GM06990 (cell line): ENCODE measurements at regions not wholly inside any gene's neighbourhood (a gene's known extent, or its start where the extent isn't known, plus 50 kb on each side); places are given as distances from the start of the nearest gene placed in this dataset.

ENCODE experiments used
- DNase-seq: peaks from one replicate; pipeline ENCODE4 v3.0.0-alpha.2; 2011; ENCODE audit not compliant: insufficient read length; ENCODE audit errors: extremely low read depth
- H3K27me3 ChIP-seq: replicated peaks from 2 replicates; pipeline ENCODE4 v1.6.0; 2011; ENCODE audit warnings: low read length; ENCODE audit not compliant: control insufficient read depth, insufficient read depth
- H3K36me3 ChIP-seq: 2 replicates; pipeline ENCODE4 v1.5.1; 2011; ENCODE audit warnings: low read length; ENCODE audit not compliant: control insufficient read depth, insufficient read depth
- H3K4me3 ChIP-seq: replicated peaks from 2 replicates; pipeline ENCODE4 v1.5.1; 2011; ENCODE audit warnings: low read depth, mild to moderate bottlenecking, control low read depth, low read length
- CTCF ChIP-seq: IDR thresholded peaks from 2 replicates; pipeline ENCODE4 v1.5.1; 2011; ENCODE audit warnings: low read length, control low read depth, mild to moderate bottlenecking, inconsistent platforms; ENCODE audit not compliant: insufficient read depth, poor library complexity, severe bottlenecking

GRCh38 chrX:45745479-45745878, 544.8 kb upstream of the DIPK2B start:
- no peak for DNase-seq
- Histone ChIP-seq H3K36me3 (no peaks in the 10 kb centered on the region), H3K4me3 (no peak overlapping the region), H3K27me3 (no peaks in the 10 kb centered on the region)
- no peak for TF ChIP-seq CTCF

- no peaks in the 10 kb centered on the region for H3K36me3 ChIP-seq
- no peak for TF ChIP-seq CTCF
- no peak for DNase-seq
- no peak overlapping the region for H3K4me3 ChIP-seq
- H3K27me3 ChIP-seq = no peaks in the 10 kb centered on the region
Observed at GRCh38 chrX:45743906-45744625, 543.4 kb upstream of the DIPK2B start.

DNA sequence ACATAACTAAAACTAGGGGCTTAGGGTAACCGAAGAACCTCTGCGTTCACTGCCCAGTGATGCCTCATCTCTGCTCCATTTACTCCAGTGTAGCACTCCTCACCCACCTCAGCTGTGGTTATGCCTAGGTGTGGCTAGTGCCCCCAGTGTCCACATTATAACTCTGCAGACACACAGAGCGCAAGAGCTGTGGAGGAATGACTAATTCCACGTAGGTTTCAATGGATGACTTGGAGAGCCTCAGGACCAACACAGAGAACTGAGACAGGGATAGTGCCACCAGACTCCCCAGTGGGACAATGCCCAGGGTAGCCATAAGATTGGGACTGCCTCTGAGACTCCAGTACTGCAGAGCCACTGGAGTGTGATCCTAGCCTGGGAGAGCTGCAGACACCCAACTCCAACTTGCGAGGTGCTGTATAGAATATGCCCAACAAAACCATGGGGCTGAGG, 542.4 kb upstream of the DIPK2B start:
- Histone ChIP-seq H3K27me3 (no peaks in the 10 kb centered on the region), H3K36me3 (no peaks in the 10 kb centered on the region), H3K4me3 (no peak overlapping the region)
- no peak for DNase-seq
- TF ChIP-seq CTCF = peak; percentile 18

- Histone ChIP-seq H3K36me3 (no peaks in the 10 kb centered on the region), H3K27me3 (no peaks in the 10 kb centered on the region), H3K4me3 (no peak overlapping the region)
- no peak for TF ChIP-seq CTCF
- no peak for DNase-seq
Observed at GRCh38 chrX:45740291-45740690, 539.6 kb upstream of the DIPK2B start.

DNA sequence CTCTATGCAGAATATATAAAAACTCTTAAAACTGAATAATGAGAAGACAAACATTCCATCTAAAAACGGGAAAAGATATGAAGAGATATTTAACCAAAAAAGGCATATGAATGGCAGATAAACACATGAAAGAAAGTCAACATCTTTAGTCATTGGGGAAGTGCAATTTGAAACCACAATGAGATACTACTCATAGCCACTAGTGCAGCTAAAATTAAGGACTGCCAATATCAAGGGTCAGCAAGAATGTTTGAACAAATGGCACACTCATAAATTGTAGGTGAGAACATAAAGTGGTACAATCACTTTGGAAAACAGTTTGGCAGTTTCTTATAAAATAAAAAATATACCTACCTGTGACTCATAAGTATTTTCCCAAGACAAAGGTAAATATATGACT, 534.9 kb upstream of the DIPK2B start:
- no peak for DNase-seq
- Histone ChIP-seq H3K27me3 (no peaks in the 10 kb centered on the region), H3K4me3 (no peak overlapping the region), H3K36me3 (no peaks in the 10 kb centered on the region)
- no peak for TF ChIP-seq CTCF

DNA sequence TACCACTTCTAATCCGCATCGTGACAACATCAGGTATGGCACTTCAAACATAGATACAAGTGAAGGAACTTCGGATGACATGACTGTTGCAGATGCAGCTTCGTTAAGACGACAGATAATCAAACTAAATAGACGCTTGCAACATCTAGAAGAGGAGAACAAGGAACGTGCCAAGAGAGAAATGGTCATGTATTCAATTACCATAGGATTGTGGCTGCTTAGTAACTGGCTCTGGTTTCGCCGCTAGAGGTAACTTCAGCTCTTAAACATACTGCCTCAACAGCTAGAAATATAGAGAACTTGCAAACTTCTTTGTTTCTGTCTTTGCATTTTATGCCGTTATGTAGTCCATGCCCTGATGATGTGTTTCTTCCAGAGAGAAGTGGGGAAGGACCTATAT, 530.8 kb upstream of the DIPK2B start:
- no peak overlapping the region for H3K4me3 ChIP-seq
- DNase-seq = no peak
- no peaks in the 10 kb centered on the region for H3K27me3 ChIP-seq
- TF ChIP-seq CTCF = no peak
- H3K36me3 ChIP-seq = no peaks in the 10 kb centered on the region
